Stimulated activated naive CD8-positive, alpha-beta T cell treated with anti-CD3 and anti-CD28 coated beads, Interleukin-15, Interleukin-2, amounts not matched to agents 100 ng/mL and 50 ng/mL, for 24 hours (primary cell): ENCODE measurements at regions not wholly inside any gene's neighbourhood (a gene's known extent, or its start where the extent isn't known, plus 50 kb on each side); places are given as distances from the start of the nearest gene placed in this dataset.
"Not testable (repeated sequence)": the region's sequence is repeated elsewhere in the genome, so short reads cannot be mapped to it uniquely, and the experiment has no call there.

ENCODE experiments used
- H3K27ac Mint-ChIP-seq: one replicate; pipeline ENCODE4 v1.8.0; 2021; ENCODE audit warnings: mild to moderate bottlenecking, mixed read lengths
- H3K27me3 Mint-ChIP-seq: one replicate; pipeline ENCODE4 v1.8.0; 2021; ENCODE audit warnings: mixed read lengths
- H3K36me3 Mint-ChIP-seq: one replicate; pipeline ENCODE4 v1.8.0; 2021; ENCODE audit warnings: low read depth, mixed read lengths
- H3K4me1 Mint-ChIP-seq: one replicate; pipeline ENCODE4 v1.8.0; 2021; ENCODE audit warnings: low read depth, mixed read lengths
- H3K4me3 Mint-ChIP-seq: one replicate; pipeline ENCODE4 v1.8.0; 2021; ENCODE audit warnings: mild to moderate bottlenecking, mixed read lengths
- H3K9me3 Mint-ChIP-seq: one replicate; pipeline ENCODE4 v1.8.0; 2021; ENCODE audit warnings: mixed read lengths

GRCh38 chr10:22158426-22158825 lies 59.4 kb downstream of the EBLN1 start:
- peaks cover 12% of the 10 kb centered on the region for H3K4me1 Mint-ChIP-seq
- H3K9me3 Mint-ChIP-seq: peaks cover 10% of the 10 kb centered on the region
- no peak overlapping the region for H3K4me3 Mint-ChIP-seq
- H3K27me3 Mint-ChIP-seq: no peaks in the 10 kb centered on the region
- no peaks in the 10 kb centered on the region for H3K36me3 Mint-ChIP-seq
- H3K27ac Mint-ChIP-seq: no peak overlapping the region

- H3K4me3 Mint-ChIP-seq: no peak overlapping the region
- H3K9me3 Mint-ChIP-seq: peaks cover 4% of the 10 kb centered on the region
- peaks cover 12% of the 10 kb centered on the region for H3K4me1 Mint-ChIP-seq
- H3K27ac Mint-ChIP-seq: no peak overlapping the region
- peaks cover 2% of the 10 kb centered on the region for H3K27me3 Mint-ChIP-seq
- no peaks in the 10 kb centered on the region for H3K36me3 Mint-ChIP-seq
Observed at GRCh38 chr10:22156750-22157149, 61.1 kb downstream of the EBLN1 start.

- Mint-ChIP-seq H3K36me3 (no peaks in the 10 kb centered on the region), H3K4me3 (no peak overlapping the region), H3K27ac (no peak overlapping the region)
Observed at GRCh38 chr10:22152403-22152802, 65.4 kb downstream of the EBLN1 start.

GRCh38 chr10:22150842-22151241 lies 67.0 kb downstream of the EBLN1 start:
- Mint-ChIP-seq H3K36me3 (no peaks in the 10 kb centered on the region), H3K4me1 (no peaks in the 10 kb centered on the region)

More at GRCh38 chr10:22152403-22152802, 65.4 kb downstream of the EBLN1 start:
- H3K4me1 Mint-ChIP-seq: no peaks in the 10 kb centered on the region
- peaks cover 6% of the 10 kb centered on the region for H3K9me3 Mint-ChIP-seq
- H3K27me3 Mint-ChIP-seq: peaks cover 9% of the 10 kb centered on the region

GRCh38 chr10:22148961-22149360 lies 68.9 kb downstream of the EBLN1 start:
- Mint-ChIP-seq H3K9me3 (peaks cover 15% of the 10 kb centered on the region), H3K4me1 (no peaks in the 10 kb centered on the region), H3K27me3 (peaks cover 9% of the 10 kb centered on the region), H3K36me3 (no peaks in the 10 kb centered on the region), H3K4me3 (no peak overlapping the region), H3K27ac (no peak overlapping the region)

More at GRCh38 chr10:22150842-22151241, 67.0 kb downstream of the EBLN1 start:
- peaks cover 9% of the 10 kb centered on the region for H3K27me3 Mint-ChIP-seq
- H3K9me3 Mint-ChIP-seq: peaks cover 15% of the 10 kb centered on the region
- no peak overlapping the region for H3K4me3 Mint-ChIP-seq
- H3K27ac Mint-ChIP-seq: no peak overlapping the region

- not testable (repeated sequence) for H3K4me1 Mint-ChIP-seq, H3K36me3 Mint-ChIP-seq, H3K27me3 Mint-ChIP-seq, H3K27ac Mint-ChIP-seq, H3K4me3 Mint-ChIP-seq
- H3K9me3 Mint-ChIP-seq: peaks cover 13% of the 10 kb centered on the region
Observed at GRCh38 chr10:22145873-22146272, 71.9 kb downstream of the EBLN1 start.

GRCh38 chr10:22137542-22137941 lies 80.3 kb downstream of the EBLN1 start:
- H3K4me3 Mint-ChIP-seq: no peak overlapping the region
- no peaks in the 10 kb centered on the region for H3K9me3 Mint-ChIP-seq
- peaks cover 14% of the 10 kb centered on the region for H3K27me3 Mint-ChIP-seq
- no peak overlapping the region for H3K27ac Mint-ChIP-seq
- H3K4me1 Mint-ChIP-seq: peaks cover 10% of the 10 kb centered on the region
- no peaks in the 10 kb centered on the region for H3K36me3 Mint-ChIP-seq

- Mint-ChIP-seq H3K27ac (no peak overlapping the region), H3K36me3 (no peaks in the 10 kb centered on the region), H3K27me3 (peaks cover 14% of the 10 kb centered on the region), H3K9me3 (no peaks in the 10 kb centered on the region), H3K4me1 (peaks cover 10% of the 10 kb centered on the region), H3K4me3 (no peak overlapping the region)
Observed at GRCh38 chr10:22135591-22135990, 82.2 kb downstream of the EBLN1 start.

GRCh38 chr10:22133749-22134624 lies 83.8 kb downstream of the EBLN1 start:
- Mint-ChIP-seq H3K27ac (no peak overlapping the region), H3K4me3 (no peak overlapping the region), H3K4me1 (peaks cover 10% of the 10 kb centered on the region), H3K9me3 (peaks cover 5% of the 10 kb centered on the region), H3K36me3 (no peaks in the 10 kb centered on the region), H3K27me3 (peaks cover 11% of the 10 kb centered on the region)

GRCh38 chr10:22130824-22131223 lies 87.0 kb downstream of the EBLN1 start:
- Mint-ChIP-seq H3K27me3 (peaks cover 11% of the 10 kb centered on the region), H3K4me1 (peaks cover 10% of the 10 kb centered on the region)
- H3K4me3 Mint-ChIP-seq, H3K27ac Mint-ChIP-seq, H3K9me3 Mint-ChIP-seq, H3K36me3 Mint-ChIP-seq: not testable (repeated sequence)

- not testable (repeated sequence) for H3K9me3 Mint-ChIP-seq, H3K4me3 Mint-ChIP-seq, H3K36me3 Mint-ChIP-seq, H3K27ac Mint-ChIP-seq
- peaks cover 11% of the 10 kb centered on the region for H3K27me3 Mint-ChIP-seq
- H3K4me1 Mint-ChIP-seq: peaks cover 10% of the 10 kb centered on the region
Observed at GRCh38 chr10:22129612-22130011, 88.2 kb downstream of the EBLN1 start.

GRCh38 chr10:22121181-22121580 lies 96.6 kb downstream of the EBLN1 start:
- H3K36me3 Mint-ChIP-seq, H3K4me1 Mint-ChIP-seq, H3K4me3 Mint-ChIP-seq, H3K9me3 Mint-ChIP-seq: not testable (repeated sequence)
- peaks cover 13% of the 10 kb centered on the region for H3K27me3 Mint-ChIP-seq
- peak overlapping the region; percentile 29 for H3K27ac Mint-ChIP-seq

- H3K4me3 Mint-ChIP-seq, H3K9me3 Mint-ChIP-seq: not testable (repeated sequence)
Observed at GRCh38 chr10:22120072-22120471, 97.7 kb downstream of the EBLN1 start.

GRCh38 chr10:22119575-22119974 lies 98.2 kb downstream of the EBLN1 start:
- H3K9me3 Mint-ChIP-seq, H3K4me3 Mint-ChIP-seq, H3K27ac Mint-ChIP-seq, H3K4me1 Mint-ChIP-seq, H3K36me3 Mint-ChIP-seq: not testable (repeated sequence)
- H3K27me3 Mint-ChIP-seq: peaks cover 24% of the 10 kb centered on the region

More at GRCh38 chr10:22120072-22120471, 97.7 kb downstream of the EBLN1 start:
- H3K4me1 Mint-ChIP-seq, H3K27ac Mint-ChIP-seq, H3K36me3 Mint-ChIP-seq: not testable (repeated sequence)
- H3K27me3 Mint-ChIP-seq: peaks cover 21% of the 10 kb centered on the region

GRCh38 chr10:22111705-22112104 lies 106.1 kb downstream of the EBLN1 start:
- no peak overlapping the region for H3K27ac Mint-ChIP-seq
- H3K36me3 Mint-ChIP-seq: no peaks in the 10 kb centered on the region
- H3K27me3 Mint-ChIP-seq: peaks cover 26% of the 10 kb centered on the region
- H3K4me3 Mint-ChIP-seq: no peak overlapping the region
- H3K9me3 Mint-ChIP-seq: no peaks in the 10 kb centered on the region
- no peaks in the 10 kb centered on the region for H3K4me1 Mint-ChIP-seq

GRCh38 chr10:22111260-22111659 lies 106.6 kb downstream of the EBLN1 start:
- Mint-ChIP-seq H3K4me1 (no peaks in the 10 kb centered on the region), H3K36me3 (no peaks in the 10 kb centered on the region), H3K27me3 (peaks cover 26% of the 10 kb centered on the region), H3K4me3 (no peak overlapping the region), H3K27ac (no peak overlapping the region), H3K9me3 (no peaks in the 10 kb centered on the region)
